ENCODE measurements at regions not wholly inside any gene's neighbourhood (a gene's known extent, or its start where the extent isn't known, plus 50 kb on each side); places are given as distances from the start of the nearest gene placed in this dataset.

DNA sequence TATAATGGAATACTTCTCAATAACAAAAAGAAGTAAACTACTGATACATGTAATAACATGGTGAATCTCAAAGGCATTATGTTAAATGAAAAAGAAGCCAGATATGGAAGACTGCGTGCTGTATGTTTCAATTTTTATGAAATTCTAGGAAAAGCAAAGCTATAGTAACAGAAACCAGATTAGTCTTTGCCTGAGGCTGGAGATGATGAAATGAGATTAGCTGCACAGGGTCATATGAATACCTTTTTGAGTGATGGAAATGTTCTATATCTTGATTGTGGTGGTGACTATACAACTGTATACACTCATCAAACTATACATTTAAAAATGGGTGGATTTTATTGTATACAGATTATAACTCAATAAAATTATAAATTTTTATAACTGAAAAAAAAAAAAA lies 113.5 kb downstream of the TMEM30B start:
- no peaks in the 10 kb centered on the region for H3K27me3 ChIP-seq (ENCODE audit: insufficient read depth, poor library complexity, severe bottlenecking)
- no peaks in the 10 kb centered on the region for H3K4me1 ChIP-seq (ENCODE audit: insufficient read depth, poor library complexity, severe bottlenecking)
- no peak overlapping the region for H3K4me3 ChIP-seq (ENCODE audit: severe bottlenecking)
- DNase-seq (ENCODE audit: low spot score) (no peak), ATAC-seq (ENCODE audit: low read depth) (no peak)
- peaks cover 4% of the 10 kb centered on the region for H3K9me3 ChIP-seq (ENCODE audit: severe bottlenecking)
- TF ChIP-seq, protein P1, sequence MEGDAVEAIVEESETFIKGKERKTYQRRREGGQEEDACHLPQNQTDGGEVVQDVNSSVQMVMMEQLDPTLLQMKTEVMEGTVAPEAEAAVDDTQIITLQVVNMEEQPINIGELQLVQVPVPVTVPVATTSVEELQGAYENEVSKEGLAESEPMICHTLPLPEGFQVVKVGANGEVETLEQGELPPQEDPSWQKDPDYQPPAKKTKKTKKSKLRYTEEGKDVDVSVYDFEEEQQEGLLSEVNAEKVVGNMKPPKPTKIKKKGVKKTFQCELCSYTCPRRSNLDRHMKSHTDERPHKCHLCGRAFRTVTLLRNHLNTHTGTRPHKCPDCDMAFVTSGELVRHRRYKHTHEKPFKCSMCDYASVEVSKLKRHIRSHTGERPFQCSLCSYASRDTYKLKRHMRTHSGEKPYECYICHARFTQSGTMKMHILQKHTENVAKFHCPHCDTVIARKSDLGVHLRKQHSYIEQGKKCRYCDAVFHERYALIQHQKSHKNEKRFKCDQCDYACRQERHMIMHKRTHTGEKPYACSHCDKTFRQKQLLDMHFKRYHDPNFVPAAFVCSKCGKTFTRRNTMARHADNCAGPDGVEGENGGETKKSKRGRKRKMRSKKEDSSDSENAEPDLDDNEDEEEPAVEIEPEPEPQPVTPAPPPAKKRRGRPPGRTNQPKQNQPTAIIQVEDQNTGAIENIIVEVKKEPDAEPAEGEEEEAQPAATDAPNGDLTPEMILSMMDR (IDR thresholded peaks at IDR 0.05; ENCODE audit: poor library complexity, severe bottlenecking): no peak
- no peaks in the 10 kb centered on the region for H3K36me3 ChIP-seq (ENCODE audit: low read depth)
- H3K27ac ChIP-seq (ENCODE audit: poor library complexity, severe bottlenecking): no peak overlapping the region

DNA sequence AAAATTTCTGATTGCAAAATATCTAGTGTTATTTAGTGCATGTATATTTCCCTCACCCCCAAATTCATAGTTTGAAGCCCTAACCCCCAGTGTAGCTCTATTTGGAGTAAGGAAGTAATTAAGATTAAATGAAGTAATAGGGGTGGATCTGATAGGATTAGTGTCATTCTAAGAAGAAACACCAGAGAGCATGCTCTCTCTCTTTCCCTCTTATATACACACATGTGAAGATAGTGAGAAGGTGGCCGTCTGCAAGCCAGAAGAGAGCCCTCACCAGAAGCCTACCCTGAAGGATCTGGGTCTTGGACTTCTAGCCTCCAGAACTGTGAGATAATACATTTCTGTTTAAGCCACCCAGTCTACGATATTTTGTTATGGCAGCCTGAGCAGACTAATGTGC lies 120.3 kb downstream of the TMEM30B start:
- TF ChIP-seq, protein P1 (IDR thresholded peaks at IDR 0.05; ENCODE audit: poor library complexity, severe bottlenecking): no peak
- Histone ChIP-seq H3K9me3 (ENCODE audit: severe bottlenecking) (peaks cover 4% of the 10 kb centered on the region), H3K27me3 (ENCODE audit: insufficient read depth, poor library complexity, severe bottlenecking) (no peaks in the 10 kb centered on the region), H3K27ac (ENCODE audit: poor library complexity, severe bottlenecking) (no peak overlapping the region), H3K4me1 (ENCODE audit: insufficient read depth, poor library complexity, severe bottlenecking) (no peaks in the 10 kb centered on the region), H3K4me3 (ENCODE audit: severe bottlenecking) (no peak overlapping the region), H3K36me3 (ENCODE audit: low read depth) (no peaks in the 10 kb centered on the region)
- DNase-seq (ENCODE audit: low spot score) (no peak), ATAC-seq (ENCODE audit: low read depth) (no peak)

DNA sequence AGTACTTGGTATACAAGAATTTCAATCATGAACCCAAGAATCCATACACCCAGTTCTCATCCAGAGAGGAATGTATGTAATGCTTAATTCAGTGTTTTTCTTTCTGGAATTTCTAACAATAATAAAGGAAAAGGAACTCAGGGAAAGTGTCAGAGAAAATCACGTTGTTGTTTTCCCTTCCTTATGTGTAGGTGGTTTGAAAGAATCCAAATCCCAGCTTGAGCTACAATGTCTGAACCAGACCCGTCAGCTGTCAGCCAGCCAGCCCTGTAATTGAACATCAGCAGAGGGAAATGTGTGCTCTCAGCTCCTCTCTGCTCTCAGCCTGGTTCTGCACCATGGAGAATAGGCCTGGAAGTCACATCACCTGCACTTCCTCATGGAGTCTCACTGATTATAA lies 126.5 kb downstream of the TMEM30B start:
- TF ChIP-seq, protein P1 (IDR thresholded peaks at IDR 0.05; ENCODE audit: poor library complexity, severe bottlenecking): no peak
- ATAC-seq (ENCODE audit: low read depth): no peak
- H3K4me3 ChIP-seq (ENCODE audit: severe bottlenecking): no peak overlapping the region
- no peaks in the 10 kb centered on the region for H3K36me3 ChIP-seq (ENCODE audit: low read depth)
- no peaks in the 10 kb centered on the region for H3K27me3 ChIP-seq (ENCODE audit: insufficient read depth, poor library complexity, severe bottlenecking)
- no peak for DNase-seq (ENCODE audit: low spot score)
- no peak overlapping the region for H3K27ac ChIP-seq (ENCODE audit: poor library complexity, severe bottlenecking)
- no peaks in the 10 kb centered on the region for H3K9me3 ChIP-seq (ENCODE audit: severe bottlenecking)
- no peaks in the 10 kb centered on the region for H3K4me1 ChIP-seq (ENCODE audit: insufficient read depth, poor library complexity, severe bottlenecking)

DNA sequence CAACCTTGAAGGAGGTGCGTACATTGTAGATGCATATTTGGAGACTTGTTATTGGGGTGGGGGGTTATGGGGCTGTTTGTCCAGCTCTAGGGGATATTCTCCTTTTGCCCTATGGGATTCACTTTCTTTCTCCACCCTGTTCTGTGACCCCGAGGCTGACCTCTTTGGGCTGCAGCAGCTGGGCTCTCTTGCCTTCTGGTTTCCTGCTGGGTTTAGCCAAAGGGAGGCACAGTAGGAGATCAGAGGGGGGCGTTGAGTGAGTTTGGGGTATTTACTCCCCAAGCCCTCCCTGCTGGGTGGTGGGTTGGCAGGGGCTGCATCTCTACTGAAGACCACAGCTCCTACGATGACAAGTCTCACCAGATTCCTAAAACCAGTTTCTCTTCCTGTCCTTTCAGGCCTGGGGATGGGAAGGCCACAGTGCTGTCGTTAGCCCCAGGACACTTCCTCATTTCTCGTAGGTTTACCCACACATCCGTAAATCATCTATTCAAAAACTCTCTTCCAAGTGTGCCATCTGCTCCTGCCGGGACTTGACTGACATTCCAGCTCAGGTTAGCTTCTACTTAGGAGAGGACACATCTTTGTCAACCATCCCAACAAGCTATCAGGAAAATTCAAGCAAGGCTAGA lies 127.1 kb downstream of the TMEM30B start:
- no peak for DNase-seq (ENCODE audit: low spot score)
- Histone ChIP-seq H3K9me3 (ENCODE audit: severe bottlenecking) (no peaks in the 10 kb centered on the region), H3K36me3 (ENCODE audit: low read depth) (no peaks in the 10 kb centered on the region), H3K4me3 (ENCODE audit: severe bottlenecking) (no peak overlapping the region), H3K4me1 (ENCODE audit: insufficient read depth, poor library complexity, severe bottlenecking) (no peaks in the 10 kb centered on the region), H3K27ac (ENCODE audit: poor library complexity, severe bottlenecking) (no peak overlapping the region), H3K27me3 (ENCODE audit: insufficient read depth, poor library complexity, severe bottlenecking) (no peaks in the 10 kb centered on the region)
- TF ChIP-seq, protein P1 (IDR thresholded peaks at IDR 0.05; ENCODE audit: poor library complexity, severe bottlenecking): no peak
- no peak for ATAC-seq (ENCODE audit: low read depth)

DNA sequence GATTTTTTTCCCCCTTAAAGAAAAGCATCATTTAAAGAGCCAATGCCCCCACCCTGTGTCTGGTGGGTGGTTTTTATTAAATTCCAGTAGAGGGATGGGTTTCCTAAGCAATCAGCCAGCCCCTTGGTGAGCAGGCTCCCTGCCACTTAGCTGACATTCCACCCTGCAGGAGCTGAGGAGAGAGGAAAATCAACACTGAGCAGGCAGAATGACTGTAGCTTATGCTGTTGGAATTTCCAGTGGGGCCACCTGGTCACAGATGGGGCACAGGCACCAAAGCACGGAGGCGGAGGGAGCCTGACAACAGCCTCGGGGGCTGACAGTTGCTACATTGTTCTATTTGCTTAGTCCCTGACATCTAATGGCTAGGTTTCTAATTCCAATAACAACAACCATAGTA lies 127.7 kb downstream of the TMEM30B start:
- ATAC-seq (ENCODE audit: low read depth) (no peak), DNase-seq (ENCODE audit: low spot score) (no peak)
- Histone ChIP-seq H3K4me1 (ENCODE audit: insufficient read depth, poor library complexity, severe bottlenecking) (no peaks in the 10 kb centered on the region), H3K27me3 (ENCODE audit: insufficient read depth, poor library complexity, severe bottlenecking) (no peaks in the 10 kb centered on the region), H3K9me3 (ENCODE audit: severe bottlenecking) (no peaks in the 10 kb centered on the region), H3K27ac (ENCODE audit: poor library complexity, severe bottlenecking) (no peak overlapping the region), H3K4me3 (ENCODE audit: severe bottlenecking) (no peak overlapping the region), H3K36me3 (ENCODE audit: low read depth) (no peaks in the 10 kb centered on the region)
- TF ChIP-seq, protein P1 (IDR thresholded peaks at IDR 0.05; ENCODE audit: poor library complexity, severe bottlenecking): no peak

Measured in RWPE2 (cell line).